Trophoblast cell (in vitro differentiated cells and primary cell): ENCODE measurements at regions not wholly inside any gene's neighbourhood (a gene's known extent, or its start where the extent isn't known, plus 50 kb on each side); places are given as distances from the start of the nearest gene placed in this dataset.

Source experiments
- DNase-seq, 2 donors: peaks; one replicate each; pipeline ENCODE4 v3.0.0-alpha.2; 2016
- H2AFZ ChIP-seq: 2 replicates; pipeline ENCODE4 v1.6.1; 2013; ENCODE audit warnings: low read length, moderate library complexity, mild to moderate bottlenecking; ENCODE audit not compliant: insufficient read depth, poor library complexity
- H2AK5ac ChIP-seq: 2 replicates; pipeline ENCODE4 v1.6.1; 2013; ENCODE audit warnings: mild to moderate bottlenecking, low read length
- H2BK120ac ChIP-seq: 2 replicates; pipeline ENCODE4 v1.6.1; 2013; ENCODE audit warnings: low read length, mild to moderate bottlenecking, moderate library complexity; ENCODE audit not compliant: insufficient read depth, poor library complexity
- H2BK12ac ChIP-seq: 2 replicates; pipeline ENCODE4 v1.6.1; 2013; ENCODE audit warnings: mild to moderate bottlenecking, low read length, moderate library complexity
- H2BK5ac ChIP-seq: 2 replicates; pipeline ENCODE4 v1.6.1; 2013; ENCODE audit warnings: low read length, low read depth, moderate library complexity, mild to moderate bottlenecking; ENCODE audit not compliant: poor library complexity
- H3K14ac ChIP-seq: 2 replicates; pipeline ENCODE4 v1.6.1; 2013; ENCODE audit warnings: mild to moderate bottlenecking, low read length
- H3K18ac ChIP-seq: 2 replicates; pipeline ENCODE4 v1.6.1; 2013; ENCODE audit warnings: mild to moderate bottlenecking, low read length
- H3K23ac ChIP-seq: 2 replicates; pipeline ENCODE4 v1.6.1; 2013; ENCODE audit warnings: low read length
- H3K27ac ChIP-seq: 2 replicates; pipeline ENCODE4 v1.5.1; 2013; ENCODE audit warnings: low read depth, mild to moderate bottlenecking, inconsistent platforms, low read length, moderate library complexity
- H3K27me3 ChIP-seq: 2 replicates; pipeline ENCODE4 v1.6.1; 2013; ENCODE audit warnings: inconsistent platforms, mild to moderate bottlenecking, low read length, moderate library complexity; ENCODE audit not compliant: insufficient read depth
- H3K36me3 ChIP-seq, 2 experiments: 1 replicate in 1 of 2; 2 replicates in 1 of 2; pipeline ENCODE4 v1.6.1; 2013; ENCODE audit warnings: low read length in 2 of 2, mild to moderate bottlenecking in 2 of 2, moderate library complexity in 1 of 2; ENCODE audit not compliant: insufficient read depth in 2 of 2, control insufficient read depth in 1 of 2
- H3K4ac ChIP-seq: 2 replicates; pipeline ENCODE4 v1.6.1; 2013; ENCODE audit warnings: low read depth, mild to moderate bottlenecking, low read length, moderate library complexity
- H3K4me1 ChIP-seq, 2 experiments: 1 replicate in 1 of 2; 2 replicates in 1 of 2; pipeline ENCODE4 v1.6.1; 2013; ENCODE audit warnings: low read length in 2 of 2, mild to moderate bottlenecking in 2 of 2, moderate library complexity in 1 of 2; ENCODE audit not compliant: insufficient read depth in 2 of 2, control insufficient read depth in 1 of 2
- H3K4me2 ChIP-seq: 2 replicates; pipeline ENCODE4 v1.6.1; 2013; ENCODE audit warnings: inconsistent platforms, mild to moderate bottlenecking, low read length, moderate library complexity
- H3K4me3 ChIP-seq: 2 replicates; pipeline ENCODE4 v1.5.1; 2013; ENCODE audit warnings: mild to moderate bottlenecking, low read depth, low read length, inconsistent platforms
- H3K79me1 ChIP-seq: one replicate; pipeline ENCODE4 v1.6.1; 2013; ENCODE audit warnings: low read length
- H3K79me2 ChIP-seq: 2 replicates; pipeline ENCODE4 v1.6.1; 2013; ENCODE audit warnings: low read length, mild to moderate bottlenecking; ENCODE audit not compliant: control insufficient read depth, insufficient read depth, poor library complexity
- H3K9ac ChIP-seq: 2 replicates; pipeline ENCODE4 v1.6.1; 2013; ENCODE audit warnings: mild to moderate bottlenecking, low read length
- H3K9me3 ChIP-seq: 2 replicates; pipeline ENCODE4 v1.6.1; 2013; ENCODE audit warnings: low read depth, mild to moderate bottlenecking, control low read depth, inconsistent platforms, low read length; ENCODE audit not compliant: insufficient read depth
- H4K12ac ChIP-seq: 2 replicates; pipeline ENCODE4 v1.6.1; 2013; ENCODE audit warnings: low read depth, mild to moderate bottlenecking, low read length, moderate library complexity
- H4K8ac ChIP-seq: 2 replicates; pipeline ENCODE4 v1.6.1; 2013; ENCODE audit warnings: low read depth, mild to moderate bottlenecking, low read length, moderate library complexity
- H4K91ac ChIP-seq: one replicate; pipeline ENCODE4 v1.6.1; 2013; ENCODE audit warnings: low read depth, mild to moderate bottlenecking, low read length, moderate library complexity
- WGBS: extraction: QIAGEN DNeasy Blood & Tissue Kit; methylation state at CpG from one replicate; pipeline ENCODE4 v1.1.7; 2013; ENCODE audit warnings: missing lambda C conversion rate; ENCODE audit not compliant: insufficient read length, insufficient coverage; ENCODE audit errors: extremely low coverage; 5-methylcytosine and 5-hydroxymethylcytosine counted together

DNA sequence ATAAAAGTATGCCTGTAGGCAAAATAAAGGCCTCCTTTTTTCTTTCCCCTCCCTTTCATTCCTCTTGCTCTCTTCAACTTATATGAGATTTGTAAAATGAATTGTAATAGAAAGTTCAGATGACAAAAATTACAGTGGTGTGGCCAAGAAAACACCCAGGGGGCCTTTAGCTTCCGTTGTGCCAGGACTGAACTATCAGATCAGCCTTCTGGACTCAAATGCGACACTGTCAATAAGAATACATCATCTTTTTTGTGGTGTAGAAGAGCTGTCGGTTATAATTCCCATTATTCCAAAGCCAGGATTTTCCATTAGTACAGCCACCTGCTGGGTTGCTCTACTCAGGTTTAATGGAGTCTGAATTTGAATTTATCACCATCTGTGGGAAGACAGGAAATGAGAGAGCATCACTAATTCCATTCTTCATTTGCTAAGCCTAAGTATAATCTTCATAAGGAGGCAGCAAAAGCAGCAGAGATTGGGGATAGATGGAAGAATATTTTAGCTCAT lies 443.4 kb downstream of the ANXA1 start:
- Histone ChIP-seq H3K4me1 (no peaks in the 10 kb centered on the region), H3K79me1 (no peaks in the 10 kb centered on the region), H3K27ac (no peak overlapping the region), H3K9me3 (no peaks in the 10 kb centered on the region), H3K14ac (no peak overlapping the region), H3K4me3 (no peak overlapping the region), H3K4ac (no peak overlapping the region), H2BK120ac (no peak overlapping the region), H3K18ac (no peak overlapping the region), H4K8ac (no peak overlapping the region), H2BK5ac (no peak overlapping the region), H3K79me2 (no peaks in the 10 kb centered on the region), H4K12ac (no peak overlapping the region), H4K91ac (no peak overlapping the region), H2AFZ (no peak overlapping the region), H2BK12ac (no peak overlapping the region), H3K27me3 (no peaks in the 10 kb centered on the region), H3K23ac (no peak overlapping the region), H2AK5ac (no peak overlapping the region), H3K36me3 (no peaks in the 10 kb centered on the region), H3K4me2 (no peak overlapping the region), H3K9ac (no peak overlapping the region)
- WGBS: no CpG with 5 or more reads among the region's 3 CpGs
- DNase-seq: no peak

DNA sequence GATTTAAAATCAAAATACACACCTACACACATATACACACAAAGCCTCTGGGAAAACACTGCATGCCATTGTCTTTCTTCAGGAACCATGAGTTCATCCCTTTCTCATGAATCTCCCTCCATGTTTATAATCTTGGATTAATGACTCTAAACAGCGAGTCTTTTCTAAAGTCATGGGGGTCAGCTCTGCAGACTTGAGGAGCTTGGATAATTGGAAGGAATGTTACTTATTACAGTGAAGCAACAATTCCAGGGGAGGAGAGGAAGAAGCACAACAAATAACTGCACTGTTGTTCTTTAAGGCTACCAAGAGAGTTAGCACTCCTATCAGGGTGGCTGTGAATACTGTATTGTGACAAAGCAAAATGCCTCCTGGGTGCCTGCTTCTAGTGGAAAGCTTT lies 444.7 kb downstream of the ANXA1 start:
- Histone ChIP-seq H3K27ac (no peak overlapping the region), H2AFZ (no peak overlapping the region), H3K18ac (no peak overlapping the region), H3K9ac (no peak overlapping the region), H3K4me2 (no peak overlapping the region), H3K79me1 (no peaks in the 10 kb centered on the region), H2AK5ac (no peak overlapping the region), H2BK12ac (no peak overlapping the region), H3K23ac (no peak overlapping the region), H3K36me3 (no peaks in the 10 kb centered on the region), H4K8ac (no peak overlapping the region), H3K79me2 (no peaks in the 10 kb centered on the region), H2BK120ac (no peak overlapping the region), H3K4me1 (no peaks in the 10 kb centered on the region), H2BK5ac (no peak overlapping the region), H3K9me3 (no peaks in the 10 kb centered on the region), H3K4ac (no peak overlapping the region), H3K4me3 (no peak overlapping the region), H4K91ac (no peak overlapping the region), H3K14ac (no peak overlapping the region), H3K27me3 (no peaks in the 10 kb centered on the region), H4K12ac (no peak overlapping the region)
- no peak for DNase-seq
- WGBS: no CpG with 5 or more reads among the region's 1 CpG

DNA sequence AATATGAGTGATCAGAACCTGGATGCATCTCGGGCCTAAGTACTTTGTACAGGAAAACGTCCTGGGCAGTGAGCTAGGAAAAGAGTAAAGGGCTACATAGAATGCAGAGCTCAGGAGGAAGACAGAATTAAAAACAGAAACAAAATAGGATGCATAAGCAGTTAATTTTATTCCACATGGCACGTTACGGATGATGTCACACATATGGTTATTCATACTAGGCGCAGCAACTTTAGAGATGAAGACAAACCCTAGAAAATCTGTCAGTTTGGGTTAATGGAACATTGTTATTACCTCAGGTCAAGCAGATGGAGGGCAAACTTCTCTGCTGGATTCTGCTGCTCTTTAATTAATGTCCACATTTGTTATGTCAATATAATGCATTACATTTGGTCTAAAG lies 445.4 kb downstream of the ANXA1 start:
- H3K27me3 ChIP-seq: no peaks in the 10 kb centered on the region
- H3K4me3 ChIP-seq: no peak overlapping the region
- no peak overlapping the region for H4K12ac ChIP-seq
- H3K4me1 ChIP-seq: no peaks in the 10 kb centered on the region
- H2BK12ac ChIP-seq: no peak overlapping the region
- H3K4me2 ChIP-seq: no peak overlapping the region
- H3K14ac ChIP-seq: no peak overlapping the region
- WGBS: no CpG with 5 or more reads among the region's 5 CpGs
- H3K27ac ChIP-seq: no peak overlapping the region
- H3K9ac ChIP-seq: no peak overlapping the region
- H2AK5ac ChIP-seq: no peak overlapping the region
- H3K79me1 ChIP-seq: no peaks in the 10 kb centered on the region
- no peak overlapping the region for H4K91ac ChIP-seq
- H2BK5ac ChIP-seq: no peak overlapping the region
- no peak overlapping the region for H2BK120ac ChIP-seq
- no peak overlapping the region for H3K4ac ChIP-seq
- no peaks in the 10 kb centered on the region for H3K9me3 ChIP-seq
- no peak overlapping the region for H3K23ac ChIP-seq
- H3K36me3 ChIP-seq: no peaks in the 10 kb centered on the region
- no peak overlapping the region for H4K8ac ChIP-seq
- H3K18ac ChIP-seq: no peak overlapping the region
- H2AFZ ChIP-seq: no peak overlapping the region
- no peak for DNase-seq
- H3K79me2 ChIP-seq: no peaks in the 10 kb centered on the region

DNA sequence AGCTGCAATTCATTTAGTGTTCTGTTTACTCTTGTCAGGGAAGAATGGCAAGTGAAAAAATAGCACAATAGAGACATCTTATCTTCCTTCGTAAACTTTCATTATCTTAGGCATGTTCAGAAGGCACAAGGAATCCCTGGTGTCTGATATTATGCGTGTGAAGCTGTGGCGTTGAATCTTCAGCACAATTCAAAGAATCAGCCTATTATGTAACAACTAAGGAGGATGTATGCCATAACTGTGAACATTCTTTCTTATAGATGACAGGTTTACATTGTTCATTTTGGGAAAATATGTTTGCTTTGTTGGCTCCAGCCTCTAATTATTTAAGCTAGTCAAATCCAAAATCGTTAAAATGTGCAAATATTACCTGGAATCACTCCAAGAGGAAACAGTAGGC lies 446.1 kb downstream of the ANXA1 start:
- no peaks in the 10 kb centered on the region for H3K9me3 ChIP-seq
- no peaks in the 10 kb centered on the region for H3K79me1 ChIP-seq
- no peaks in the 10 kb centered on the region for H3K79me2 ChIP-seq
- no peaks in the 10 kb centered on the region for H3K27me3 ChIP-seq
- H3K23ac ChIP-seq: no peak overlapping the region
- no peak overlapping the region for H4K12ac ChIP-seq
- H4K8ac ChIP-seq: no peak overlapping the region
- no peak overlapping the region for H2BK12ac ChIP-seq
- no peak overlapping the region for H3K4ac ChIP-seq
- DNase-seq: peak in 1 of 2 donors; percentile 14
- H2BK5ac ChIP-seq: no peak overlapping the region
- no peak overlapping the region for H3K18ac ChIP-seq
- H2BK120ac ChIP-seq: no peak overlapping the region
- no peak overlapping the region for H3K14ac ChIP-seq
- H3K27ac ChIP-seq: no peak overlapping the region
- no peak overlapping the region for H3K4me2 ChIP-seq
- WGBS: no CpG with 5 or more reads among the region's 4 CpGs
- no peak overlapping the region for H2AK5ac ChIP-seq
- no peaks in the 10 kb centered on the region for H3K4me1 ChIP-seq
- H2AFZ ChIP-seq: no peak overlapping the region
- H3K4me3 ChIP-seq: no peak overlapping the region
- no peak overlapping the region for H3K9ac ChIP-seq
- H3K36me3 ChIP-seq: no peaks in the 10 kb centered on the region
- no peak overlapping the region for H4K91ac ChIP-seq
